Mucosa of descending colon (tissue), 3 donors: ENCODE measurements at regions not wholly inside any gene's neighbourhood (a gene's known extent, or its start where the extent isn't known, plus 50 kb on each side); places are given as distances from the start of the nearest gene placed in this dataset.
"Not testable (repeated sequence)": the region's sequence is repeated elsewhere in the genome, so short reads cannot be mapped to it uniquely, and the experiment has no call there.

Experiments used
- ATAC-seq: fragments of 200-7000 bp; cut with Tn5 transposase; one replicate; pipeline ENCODE4 v1.9.1; 2020; ENCODE audit warnings: mild to moderate bottlenecking, moderate library complexity
- DNase-seq, 3 donors: peaks; one replicate each; pipeline ENCODE4 v3.0.0-alpha.2; 2020
- H3K36me3 ChIP-seq: fragments of 200-600 bp; one replicate; pipeline ENCODE4 v1.8.0; 2021; ENCODE audit warnings: low read depth, mild to moderate bottlenecking
- H3K4me1 ChIP-seq: fragments of 200-600 bp; one replicate; pipeline ENCODE4 v1.8.0; 2021; ENCODE audit warnings: low read depth, mild to moderate bottlenecking
- H3K4me3 ChIP-seq: fragments of 200-600 bp; one replicate; pipeline ENCODE4 v1.8.0; 2021; ENCODE audit warnings: mild to moderate bottlenecking
- H3K9me3 ChIP-seq: fragments of 200-600 bp; one replicate; pipeline ENCODE4 v1.8.0; 2021; ENCODE audit warnings: mild to moderate bottlenecking
- intact Hi-C, 2 donors: fragments of 100-400 bp; cut with DNase I in 1 of 2; cut with micrococcal nuclease in 1 of 2; formaldehyde crosslinking; loops; one replicate each; pipeline versions ENCODE4 v1.11.0 to v1.11.1; 2022; cut with DNase I, micrococcal nuclease
- TF ChIP-seq, protein P1 (sequence below): fragments of 200-600 bp; IDR thresholded peaks from one replicate; pipeline ENCODE4 v1.8.0; 2022; ENCODE audit warnings: antibody characterized with exemption, mild to moderate bottlenecking
- donor health status: DM: no; HTN: no; CAD: no; lungs with moderate emphysema.
- donor health status: DM: no; HTN: no; CAD: no.
- donor health status: DM: no; HTN: yes; CAD: no.

DNA sequence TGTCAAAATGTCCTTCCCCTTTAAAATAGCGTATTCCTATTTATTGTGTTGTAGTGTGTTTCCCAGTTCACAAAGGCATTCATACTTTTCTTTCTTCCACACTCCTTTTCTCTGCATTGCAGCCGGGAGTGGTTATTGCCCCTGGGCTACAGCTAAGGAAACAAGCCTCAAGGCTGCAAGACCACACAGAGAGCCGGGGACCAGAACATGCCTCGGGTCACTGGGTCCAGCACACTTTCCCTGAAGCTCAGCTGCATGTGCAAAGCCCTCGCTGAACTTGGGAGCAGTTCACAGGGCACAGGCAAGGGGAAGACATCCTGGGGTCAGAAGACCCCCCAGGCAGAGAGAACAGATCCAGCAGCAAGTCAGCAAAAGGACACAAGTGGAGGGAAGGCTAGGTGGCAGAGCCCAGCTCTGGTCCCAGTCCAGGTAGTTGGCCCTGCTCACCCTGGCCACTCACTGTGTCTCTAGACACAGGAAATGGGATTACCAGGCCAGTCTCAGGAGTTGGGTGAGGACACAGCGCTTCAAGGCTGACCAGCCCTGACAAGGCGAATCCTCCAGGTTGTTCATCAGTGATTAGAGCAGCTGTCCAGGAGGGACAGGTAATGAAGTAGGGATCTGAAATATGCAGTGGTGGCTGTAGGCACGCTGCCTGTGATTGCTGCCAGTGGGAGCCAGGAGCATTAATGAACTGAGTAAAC, 118.2 kb downstream of the CD83 start:
- DNase-seq (no peak), ATAC-seq (no peak)
- Histone ChIP-seq H3K4me3 (no peak overlapping the region), H3K36me3 (no peaks in the 10 kb centered on the region), H3K9me3 (peaks cover 2% of the 10 kb centered on the region), H3K4me1 (no peaks in the 10 kb centered on the region)
- TF ChIP-seq, protein P1, sequence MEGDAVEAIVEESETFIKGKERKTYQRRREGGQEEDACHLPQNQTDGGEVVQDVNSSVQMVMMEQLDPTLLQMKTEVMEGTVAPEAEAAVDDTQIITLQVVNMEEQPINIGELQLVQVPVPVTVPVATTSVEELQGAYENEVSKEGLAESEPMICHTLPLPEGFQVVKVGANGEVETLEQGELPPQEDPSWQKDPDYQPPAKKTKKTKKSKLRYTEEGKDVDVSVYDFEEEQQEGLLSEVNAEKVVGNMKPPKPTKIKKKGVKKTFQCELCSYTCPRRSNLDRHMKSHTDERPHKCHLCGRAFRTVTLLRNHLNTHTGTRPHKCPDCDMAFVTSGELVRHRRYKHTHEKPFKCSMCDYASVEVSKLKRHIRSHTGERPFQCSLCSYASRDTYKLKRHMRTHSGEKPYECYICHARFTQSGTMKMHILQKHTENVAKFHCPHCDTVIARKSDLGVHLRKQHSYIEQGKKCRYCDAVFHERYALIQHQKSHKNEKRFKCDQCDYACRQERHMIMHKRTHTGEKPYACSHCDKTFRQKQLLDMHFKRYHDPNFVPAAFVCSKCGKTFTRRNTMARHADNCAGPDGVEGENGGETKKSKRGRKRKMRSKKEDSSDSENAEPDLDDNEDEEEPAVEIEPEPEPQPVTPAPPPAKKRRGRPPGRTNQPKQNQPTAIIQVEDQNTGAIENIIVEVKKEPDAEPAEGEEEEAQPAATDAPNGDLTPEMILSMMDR, result no peak
- intact Hi-C loops, result no loop called here

DNA sequence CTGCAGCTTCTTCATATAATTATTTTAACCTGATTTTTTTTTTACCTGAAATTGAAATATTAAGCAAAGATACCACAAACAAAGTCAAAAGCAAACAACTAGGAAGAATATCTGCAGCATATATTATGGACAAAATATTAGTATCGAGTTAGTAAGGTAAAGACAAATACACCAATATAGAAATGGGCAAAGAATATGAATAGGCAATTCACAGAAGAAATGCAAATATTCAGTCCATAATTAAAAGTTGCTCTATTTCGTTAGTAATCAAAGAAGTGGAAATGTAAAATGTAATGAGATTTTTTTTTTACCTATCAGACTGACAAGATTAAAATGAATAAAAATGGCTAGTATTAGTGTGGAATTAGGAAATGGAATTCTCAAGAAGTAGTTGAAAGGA, 121.5 kb downstream of the CD83 start:
- TF ChIP-seq, protein P1, result no peak
- intact Hi-C loops, result no loop called here
- Histone ChIP-seq H3K4me1 (no peaks in the 10 kb centered on the region), H3K9me3 (peaks cover 2% of the 10 kb centered on the region), H3K4me3 (no peak overlapping the region), H3K36me3 (no peaks in the 10 kb centered on the region)
- ATAC-seq (no peak), DNase-seq (no peak)

DNA sequence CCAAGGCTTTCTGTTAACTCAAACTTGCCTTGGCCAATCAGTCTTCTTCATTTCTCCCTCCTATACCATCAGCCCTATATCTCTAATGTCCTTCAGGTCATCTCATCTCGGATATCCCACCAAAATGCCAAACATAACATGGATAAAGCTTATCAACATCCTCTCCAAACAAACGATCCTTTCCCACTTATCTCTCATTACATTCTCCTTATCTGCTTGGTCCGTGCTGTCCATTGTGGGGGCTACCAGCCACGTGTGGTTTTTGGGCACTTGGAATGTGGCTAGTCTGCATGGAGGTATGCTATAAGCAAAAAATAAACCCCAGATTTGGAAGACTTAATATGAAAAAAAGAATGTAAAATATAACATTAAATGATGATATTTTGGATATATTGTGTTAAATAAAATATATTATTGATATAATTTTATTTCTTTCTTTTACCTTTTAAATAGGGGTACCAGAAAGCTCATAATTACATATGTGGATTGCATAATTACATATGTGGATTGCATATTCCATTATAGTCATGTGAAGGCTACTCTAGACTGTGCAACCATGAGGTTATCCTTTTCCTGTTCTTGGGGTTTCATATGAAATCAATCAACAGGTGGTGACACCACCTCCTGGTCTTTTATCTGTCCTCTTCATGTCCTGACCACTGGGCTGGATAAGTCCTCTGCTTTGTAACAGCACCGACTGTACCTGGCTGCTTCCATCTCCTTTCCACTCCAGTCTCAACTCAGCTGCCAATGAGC, 123.0 kb downstream of the CD83 start:
- H3K4me3 ChIP-seq, result no peak overlapping the region
- intact Hi-C loops, result no loop called here
- no peaks in the 10 kb centered on the region for H3K4me1 ChIP-seq
- H3K36me3 ChIP-seq, result no peaks in the 10 kb centered on the region
- H3K9me3 ChIP-seq, result peaks cover 2% of the 10 kb centered on the region
- TF ChIP-seq, protein P1, result no peak
- DNase-seq (no peak), ATAC-seq (no peak)

DNA sequence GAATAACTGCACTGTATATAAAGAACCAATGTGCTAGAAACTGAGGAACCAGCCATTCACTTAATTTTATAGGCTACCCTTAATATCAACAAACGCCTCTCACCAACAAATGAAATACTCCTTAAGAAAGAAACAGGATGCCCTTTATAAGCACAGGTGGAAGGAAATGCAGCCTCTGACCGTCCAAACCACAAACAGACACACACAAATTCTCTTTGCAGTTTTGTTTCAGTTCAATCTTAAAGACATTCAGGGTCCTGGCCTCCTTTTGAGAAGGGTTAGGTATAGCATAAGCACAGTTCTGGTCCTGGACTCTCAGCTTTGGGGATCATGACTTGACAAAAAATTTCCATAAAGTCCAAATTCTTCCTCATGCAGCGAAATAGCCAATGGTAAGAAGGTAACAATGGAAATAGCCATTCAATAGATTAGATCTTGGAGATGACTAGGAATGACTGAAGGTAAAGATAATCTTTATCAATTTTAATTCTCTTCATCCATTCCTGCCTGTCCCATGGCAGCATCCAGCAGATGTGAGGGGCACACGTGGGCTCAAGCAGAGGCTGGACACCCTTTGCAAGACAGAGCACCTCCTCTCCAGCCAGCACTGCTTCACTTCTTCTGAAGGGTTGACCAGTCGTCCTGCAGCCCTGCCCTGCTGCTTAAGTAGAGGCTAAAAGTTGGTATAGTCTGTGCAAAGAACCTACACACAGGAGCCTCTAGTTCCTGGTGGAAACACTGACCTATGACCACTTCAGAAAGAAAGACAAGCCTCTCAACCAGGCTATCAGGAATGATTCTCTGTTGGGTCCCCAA, 123.9 kb downstream of the CD83 start:
- intact Hi-C loops, result no loop called here
- no peak overlapping the region for H3K4me3 ChIP-seq
- TF ChIP-seq, protein P1, result no peak
- no peak for ATAC-seq
- H3K4me1 ChIP-seq, result no peaks in the 10 kb centered on the region
- peaks cover 2% of the 10 kb centered on the region for H3K9me3 ChIP-seq
- DNase-seq, result no peak
- H3K36me3 ChIP-seq, result no peaks in the 10 kb centered on the region

DNA sequence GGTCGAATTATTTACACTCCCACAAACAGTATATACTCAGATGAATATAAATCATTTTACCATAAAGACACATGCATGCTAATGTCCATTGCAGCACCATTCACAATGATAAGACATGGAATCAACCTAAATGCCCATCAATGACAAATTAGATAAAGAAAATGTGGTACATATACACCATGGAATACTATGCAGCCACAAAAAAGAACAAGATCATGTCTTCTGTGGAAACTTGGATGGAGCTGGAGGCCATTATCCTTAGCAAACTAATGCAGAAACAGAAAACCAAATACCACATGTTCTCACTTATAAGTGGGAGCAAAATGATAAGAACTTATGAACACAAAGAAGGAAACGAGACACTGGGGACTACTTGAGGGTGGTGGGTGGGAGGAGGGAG, 125.3 kb downstream of the CD83 start:
- DNase-seq, ATAC-seq, intact Hi-C loops: not testable (repeated sequence)

DNA sequence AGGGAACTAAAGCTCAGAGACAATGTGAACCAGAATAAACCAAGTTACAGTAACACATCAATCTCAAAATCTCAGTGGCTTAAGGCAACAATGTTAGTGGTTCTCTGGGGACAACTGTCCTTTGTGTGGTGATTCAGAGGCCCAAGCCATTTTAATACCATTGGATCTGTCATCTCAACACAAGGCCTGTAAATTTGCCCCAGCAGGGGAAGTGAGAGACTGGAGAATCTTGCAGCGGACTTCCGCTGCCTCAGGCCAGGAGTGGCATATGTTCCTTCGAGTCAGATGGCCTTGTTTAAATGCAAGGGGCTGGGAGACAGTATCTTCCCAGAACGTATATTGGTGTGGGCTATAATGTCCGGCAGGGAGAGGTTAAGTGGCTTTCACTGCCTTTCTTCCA, 126.0 kb downstream of the CD83 start:
- intact Hi-C loops, result no loop called here
- Histone ChIP-seq H3K36me3 (no peaks in the 10 kb centered on the region), H3K9me3 (peaks cover 2% of the 10 kb centered on the region), H3K4me1 (no peaks in the 10 kb centered on the region), H3K4me3 (no peak overlapping the region)
- ATAC-seq, result no peak
- DNase-seq, result no peak
- TF ChIP-seq, protein P1, result no peak

More for the DNA sequence above, 125.3 kb downstream of the CD83 start:
- H3K4me1 ChIP-seq, H3K4me3 ChIP-seq, H3K9me3 ChIP-seq, H3K36me3 ChIP-seq: not testable (repeated sequence)
